LoVo (cell line): ENCODE measurements at regions not wholly inside any gene's neighbourhood (a gene's known extent, or its start where the extent isn't known, plus 50 kb on each side); places are given as distances from the start of the nearest gene placed in this dataset.
"Not testable (repeated sequence)": the region's sequence is repeated elsewhere in the genome, so short reads cannot be mapped to it uniquely, and the experiment has no call there.

Source experiments
- DNase-seq: peaks from one replicate; pipeline ENCODE4 v3.0.0-alpha.2; 2016; ENCODE audit warnings: low spot score

DNA sequence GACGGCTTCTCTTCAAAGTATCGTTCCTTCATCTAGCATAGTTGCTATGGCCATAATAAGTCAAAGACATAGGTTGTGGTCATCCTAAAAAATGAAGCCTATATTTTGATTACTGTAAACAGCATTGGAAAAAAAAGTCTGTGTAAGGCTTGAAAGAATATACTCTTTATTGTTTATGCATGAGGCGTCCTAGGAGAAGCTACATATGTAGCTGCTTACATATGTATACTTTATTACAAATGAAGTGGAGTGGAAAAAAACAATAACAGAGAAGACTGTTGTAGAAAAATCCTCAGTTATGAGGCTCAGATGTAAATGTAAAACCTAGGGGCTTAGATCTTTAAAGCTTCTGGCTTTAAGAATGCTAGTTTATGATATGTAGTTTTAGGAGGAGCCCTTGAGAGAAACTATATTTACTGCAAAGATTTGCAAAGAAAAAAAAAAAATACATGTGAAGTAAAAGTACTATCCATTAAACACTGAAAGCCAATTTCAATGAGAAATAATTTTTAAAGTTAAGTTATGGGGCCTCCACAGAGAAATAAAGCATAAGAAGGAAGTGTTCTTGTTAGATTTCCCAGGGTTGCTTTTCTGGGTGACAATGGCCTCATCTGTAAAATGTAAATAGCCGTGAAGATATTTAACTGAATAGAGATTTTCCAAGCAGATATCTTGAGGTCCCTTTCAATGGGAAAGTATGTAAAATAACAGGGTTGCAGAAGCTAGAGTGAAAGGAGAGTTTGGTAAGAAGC lies 598.2 kb downstream of the TRIML1 start:
- no peak for DNase-seq

GRCh38 chr4:188738290-188738689 lies 599.0 kb downstream of the TRIML1 start:
- not testable (repeated sequence) for DNase-seq

DNA sequence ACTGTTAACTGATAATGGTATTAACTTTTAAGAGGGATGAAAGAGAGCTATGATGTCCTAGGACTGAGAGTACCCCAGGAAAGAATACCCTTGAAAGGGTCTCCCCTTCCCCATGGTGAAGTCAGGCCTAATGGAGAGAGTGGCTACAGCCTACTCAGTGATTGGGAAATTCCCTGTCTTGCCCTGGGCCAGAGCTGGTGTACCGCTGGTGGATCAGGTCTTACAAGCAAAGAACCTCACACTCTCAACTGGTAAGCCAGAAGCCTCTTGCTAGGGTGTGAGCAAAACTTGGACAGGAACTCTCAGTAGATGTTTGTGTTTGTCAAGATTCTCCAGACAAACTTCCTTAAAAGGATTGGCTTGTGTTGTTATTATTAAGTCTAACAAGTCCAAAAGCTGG lies 600.9 kb downstream of the TRIML1 start:
- not testable (repeated sequence) for DNase-seq

- not testable (repeated sequence) for DNase-seq
Measured at GRCh38 chr4:188740791-188741190, 601.5 kb downstream of the TRIML1 start.

DNA sequence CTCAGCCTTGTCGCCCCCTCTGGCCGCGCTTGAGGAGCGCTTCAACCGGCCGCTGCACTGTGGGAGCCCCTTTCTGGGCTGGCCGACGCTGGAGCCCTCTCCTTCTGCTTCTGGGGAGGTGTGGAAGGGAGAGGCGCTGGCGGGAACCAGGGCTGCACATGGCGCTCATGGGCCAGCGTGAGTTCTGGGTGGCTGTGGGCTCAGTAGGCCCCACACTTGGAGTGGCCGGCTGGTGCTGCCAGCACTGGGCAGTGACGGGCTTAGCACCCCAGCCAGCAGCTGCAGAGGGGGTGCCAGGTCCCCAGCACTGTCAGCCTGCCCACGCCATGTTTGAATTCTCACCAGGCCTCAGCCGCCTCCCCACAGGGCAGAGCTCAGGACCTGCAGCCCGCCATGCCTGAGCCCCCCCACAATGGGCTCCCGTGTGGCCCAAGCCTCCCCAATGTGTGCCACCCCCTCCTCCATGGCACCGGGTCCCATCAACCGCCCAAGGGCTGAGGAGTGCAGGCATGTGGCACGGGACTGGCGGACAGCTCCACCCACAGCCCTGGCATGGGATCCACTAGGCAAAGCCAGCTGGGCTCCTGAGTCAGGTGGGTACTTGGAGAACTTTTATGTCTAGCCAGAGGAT lies 615.2 kb downstream of the TRIML1 start:
- DNase-seq = no peak

DNA sequence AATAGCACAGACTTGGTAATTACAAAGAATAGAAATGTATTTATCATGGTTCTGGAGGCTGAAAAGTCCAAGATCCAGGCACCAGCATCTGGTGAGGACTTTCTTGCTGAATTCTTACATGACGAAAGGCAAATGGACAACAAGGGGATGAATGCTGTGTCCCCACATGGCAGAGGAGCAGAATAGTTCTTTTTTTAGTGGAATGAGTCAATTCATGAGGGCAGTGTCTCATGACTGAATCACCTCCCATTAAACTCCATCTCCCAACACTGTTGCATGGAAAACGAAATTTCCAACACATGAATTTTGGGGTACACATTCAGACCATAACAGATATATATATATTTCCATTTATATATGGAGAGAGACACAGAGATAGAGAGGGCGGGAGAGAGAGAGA lies 628.3 kb downstream of the TRIML1 start:
- no peak for DNase-seq

DNA sequence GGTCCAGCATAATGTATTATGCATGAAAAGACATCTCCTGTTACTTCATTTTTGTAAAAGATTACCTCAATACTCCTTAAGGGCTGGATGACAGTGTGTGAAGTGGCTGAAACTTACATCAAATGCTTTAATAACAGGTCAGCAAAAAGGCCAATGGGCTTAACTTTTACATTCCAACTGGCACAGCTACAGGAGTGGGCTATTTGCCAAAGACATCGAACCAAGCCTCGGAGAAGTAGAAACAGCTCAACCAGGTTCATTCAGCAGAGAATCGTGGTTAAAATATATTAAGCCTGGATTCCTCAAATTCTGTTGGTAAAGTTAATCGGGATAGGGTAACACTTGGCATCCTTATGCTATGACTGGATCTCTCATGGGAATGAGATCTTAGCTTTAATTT lies 639.7 kb downstream of the TRIML1 start:
- DNase-seq = no peak

DNA sequence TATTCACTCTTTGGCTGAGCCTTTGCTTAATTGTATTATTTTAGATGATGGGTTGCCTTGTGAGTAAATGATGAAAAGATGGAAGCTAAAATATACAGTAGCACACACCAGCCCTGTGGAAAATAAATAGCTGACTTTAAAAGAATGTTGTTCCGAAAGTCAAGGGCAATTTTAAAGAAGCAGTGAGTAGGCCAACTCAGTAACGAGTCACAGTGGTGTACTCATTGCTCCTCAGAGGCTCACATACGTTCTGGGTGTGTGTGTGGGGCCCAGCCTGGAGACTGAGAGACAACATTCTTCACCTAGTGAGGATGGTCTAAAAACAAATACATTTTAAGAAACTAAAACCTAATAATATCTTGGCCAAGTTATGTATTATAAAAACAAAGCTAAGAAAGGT lies 640.3 kb downstream of the TRIML1 start:
- DNase-seq = no peak

DNA sequence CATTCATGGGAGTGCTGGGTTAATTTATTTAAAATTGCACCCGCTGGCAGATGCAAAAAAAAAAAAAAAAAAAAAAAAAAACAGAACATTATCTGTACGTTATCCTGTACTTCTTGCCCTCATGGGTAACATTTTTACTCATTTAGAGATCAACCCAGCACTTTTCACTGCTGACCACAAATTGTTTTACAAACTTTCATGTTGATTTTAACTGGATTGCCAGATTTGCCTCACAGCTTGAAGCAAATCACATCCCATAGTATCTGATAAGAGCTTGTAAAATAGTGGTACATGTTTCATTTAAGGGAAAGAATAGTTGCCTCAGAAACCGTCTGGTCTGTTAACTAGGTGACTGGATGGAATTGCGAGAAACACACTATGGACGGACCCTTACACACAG lies 640.8 kb downstream of the TRIML1 start:
- DNase-seq = no peak

- DNase-seq = no peak
Measured at GRCh38 chr4:188780686-188781085, 641.4 kb downstream of the TRIML1 start.

- no peak for DNase-seq
Measured at GRCh38 chr4:188781655-188782054, 642.4 kb downstream of the TRIML1 start.

DNA sequence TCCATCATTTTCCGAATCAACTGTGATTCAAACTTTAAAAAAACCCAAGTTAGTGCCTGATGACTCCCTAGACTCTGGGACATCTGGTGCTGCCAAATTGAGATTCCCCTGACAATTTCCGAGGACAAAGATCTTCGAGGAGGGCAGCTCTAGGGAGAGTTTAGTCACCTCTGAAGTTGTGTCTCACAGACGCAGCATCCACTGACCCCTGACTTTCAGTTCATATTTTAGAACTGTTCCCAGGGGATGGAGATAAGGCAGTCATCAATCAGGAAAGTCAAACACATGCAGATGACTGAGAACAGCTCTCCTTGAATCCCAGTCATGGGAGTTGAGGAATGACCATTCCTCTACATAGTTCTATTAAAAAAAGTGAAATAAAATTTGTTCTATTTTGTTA lies 643.9 kb downstream of the TRIML1 start:
- DNase-seq = no peak

- DNase-seq = no peak
Measured at GRCh38 chr4:188783606-188784160, 644.4 kb downstream of the TRIML1 start.

GRCh38 chr4:188796600-188796999 lies 657.4 kb downstream of the TRIML1 start:
- not testable (repeated sequence) for DNase-seq

GRCh38 chr4:188797011-188797410 lies 657.8 kb downstream of the TRIML1 start:
- DNase-seq = not testable (repeated sequence)

DNA sequence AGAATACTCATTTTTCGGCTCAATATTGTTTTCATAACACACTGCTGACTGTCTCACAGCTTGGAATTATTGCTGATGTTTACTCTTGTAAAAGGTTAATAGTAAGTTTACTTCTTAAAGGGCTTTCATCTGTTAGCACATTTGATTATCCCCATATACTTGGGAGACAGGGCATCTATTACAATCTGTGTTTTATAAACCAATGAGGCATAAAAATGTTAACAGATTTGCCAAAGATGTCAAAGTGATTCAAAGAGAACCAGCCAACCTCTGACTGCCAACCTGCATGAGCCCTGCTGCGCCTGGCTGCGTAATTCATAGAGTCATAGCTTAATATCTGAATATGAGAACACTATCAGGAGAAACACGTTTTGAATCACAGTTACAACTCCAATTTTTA lies 665.6 kb downstream of the TRIML1 start:
- no peak for DNase-seq

DNA sequence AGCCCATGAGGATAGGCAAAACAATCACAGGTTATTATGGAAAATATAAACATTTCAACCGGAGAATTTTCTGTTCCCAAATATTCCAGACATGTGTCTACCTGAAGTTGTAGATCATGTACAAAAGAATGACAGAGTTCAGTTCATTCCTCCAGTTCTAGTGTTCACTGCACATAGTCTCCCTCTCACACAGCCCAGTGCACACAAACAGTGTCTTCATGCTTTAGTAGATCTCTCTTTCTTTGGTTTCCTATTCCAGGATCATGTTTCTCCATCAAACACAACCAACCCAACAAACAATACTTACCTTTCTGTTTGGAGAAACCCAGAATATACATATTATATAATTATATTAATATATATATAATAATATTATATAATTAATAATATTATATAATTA lies 671.9 kb downstream of the TRIML1 start:
- no peak for DNase-seq

DNA sequence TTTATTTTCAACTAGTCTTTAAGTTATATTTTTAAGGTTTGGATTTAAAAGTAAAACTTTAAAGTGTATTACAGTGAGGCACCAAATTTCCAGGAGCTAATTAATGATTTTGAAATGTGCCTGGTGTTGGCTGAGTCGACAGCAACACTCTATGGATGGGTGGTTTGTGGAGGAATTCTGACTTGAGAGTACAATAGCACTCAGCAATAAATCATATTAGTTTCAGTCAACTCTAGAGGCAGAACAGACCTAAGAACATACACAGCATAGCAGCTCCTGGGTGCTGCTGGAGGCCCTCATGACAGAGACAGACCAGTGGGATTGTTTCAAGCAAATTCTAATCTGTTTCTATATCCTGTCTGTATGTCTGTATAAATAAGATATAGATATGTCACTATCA lies 673.4 kb downstream of the TRIML1 start:
- no peak for DNase-seq

DNA sequence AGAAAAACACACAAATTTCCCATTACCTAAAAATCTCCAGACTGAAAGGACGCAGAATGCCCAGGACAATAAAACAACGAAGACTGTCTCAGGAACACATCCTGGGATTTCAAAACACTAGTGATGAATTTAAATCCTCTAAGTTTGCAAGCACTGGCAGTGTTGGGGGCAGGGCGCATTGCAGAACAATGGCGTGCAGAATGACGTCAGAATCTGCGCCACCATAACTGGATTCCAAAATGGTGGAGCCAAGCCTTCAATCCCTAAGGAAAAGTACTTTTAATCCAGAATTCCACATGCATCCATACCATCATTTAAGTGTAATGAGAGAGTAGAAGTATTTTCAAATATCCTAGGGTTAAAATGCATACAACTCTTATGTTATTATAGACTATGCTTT lies 679.1 kb downstream of the TRIML1 start:
- DNase-seq = no peak

DNA sequence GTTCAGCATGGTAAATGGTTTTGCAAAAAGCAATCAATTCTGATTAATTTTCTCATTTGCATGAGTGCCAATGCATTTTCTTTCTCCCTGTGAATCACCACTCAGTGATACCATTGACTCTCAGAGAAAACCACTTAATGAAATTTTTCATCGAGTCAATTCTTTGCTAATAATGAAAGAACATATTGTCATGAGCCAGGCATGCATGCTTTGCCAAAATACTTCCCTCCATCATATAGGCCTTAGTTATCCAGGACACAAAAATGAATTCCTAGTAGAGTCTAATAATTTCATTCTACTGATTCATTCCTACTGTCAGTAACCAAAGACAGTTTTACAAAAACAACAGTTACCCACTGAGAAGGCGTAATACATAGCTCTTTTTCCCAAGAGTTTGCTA lies 680.0 kb downstream of the TRIML1 start:
- DNase-seq = no peak

- no peak for DNase-seq
Measured at GRCh38 chr4:188821500-188821899, 682.3 kb downstream of the TRIML1 start.

DNA sequence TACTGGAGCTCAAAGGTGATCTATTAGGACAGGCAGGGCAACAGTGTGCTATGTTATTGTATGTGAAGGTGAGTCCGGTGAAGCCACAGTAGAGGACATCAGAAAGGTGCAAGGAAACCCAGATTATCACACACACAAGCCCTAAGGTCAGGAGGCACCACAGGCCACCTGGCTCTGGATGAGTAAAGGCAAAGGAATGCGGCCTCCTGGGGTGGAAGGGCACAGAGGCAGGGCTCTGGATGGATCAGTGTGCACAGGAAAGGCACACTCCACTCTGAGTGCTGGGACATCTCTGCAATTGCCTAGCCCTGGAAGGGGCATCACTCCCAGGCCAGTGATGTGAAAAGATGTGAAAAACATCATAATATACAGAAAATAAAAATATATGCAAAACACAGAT lies 683.5 kb downstream of the TRIML1 start:
- peak; percentile 7 for DNase-seq

GRCh38 chr4:188824553-188824952 lies 685.3 kb downstream of the TRIML1 start:
- no peak for DNase-seq

DNA sequence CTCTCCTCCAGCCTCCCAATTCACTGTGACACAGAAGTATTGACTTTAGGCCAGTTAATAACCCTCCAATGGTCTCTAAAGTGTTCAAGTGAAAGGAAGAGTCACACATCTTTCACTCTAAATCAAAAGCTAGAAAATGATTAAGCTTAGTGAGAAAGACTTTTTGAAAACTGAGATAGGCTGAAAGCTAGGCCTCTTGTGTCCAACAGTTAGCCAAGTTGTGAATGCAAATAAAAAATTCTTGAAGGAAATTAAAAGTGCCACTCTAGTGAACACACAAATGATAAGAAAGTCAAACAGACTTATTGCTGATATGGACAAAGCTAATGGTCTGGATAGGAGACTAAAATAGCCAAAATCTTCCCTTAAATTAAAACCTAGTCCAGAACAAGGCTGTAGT lies 687.2 kb downstream of the TRIML1 start:
- DNase-seq = no peak
